Lower leg skin (tissue), 4 donors: ENCODE measurements at regions not wholly inside any gene's neighbourhood (a gene's known extent, or its start where the extent isn't known, plus 50 kb on each side); places are given as distances from the start of the nearest gene placed in this dataset.
"Not testable (repeated sequence)": the region's sequence is repeated elsewhere in the genome, so short reads cannot be mapped to it uniquely, and the experiment has no call there.

Experiments
- DNase-seq, 2 donors: peaks; one replicate each; pipeline ENCODE4 v3.0.0-alpha.2; 2019; ENCODE audit warnings: low spot score in 2 of 2
- H3K4me3 ChIP-seq: fragments of 200-600 bp; sonication (generic); 2 replicates; pipeline ENCODE4 v1.5.1; 2017; ENCODE audit warnings: mild to moderate bottlenecking, low read depth; ENCODE audit not compliant: poor library complexity, severe bottlenecking
- POLR2A ChIP-seq, 2 donors: fragments of 450-650 bp; IDR thresholded peaks; one replicate each; pipeline ENCODE4 v1.6.1; 2016 to 2017; ENCODE audit warnings: antibody characterized with exemption in 2 of 2, mild to moderate bottlenecking in 1 of 2, moderate library complexity in 1 of 2
- WGBS, 2 donors: methylation state at CpG; one replicate each; pipeline ENCODE4 v1.1.5; 2018; 5-methylcytosine and 5-hydroxymethylcytosine counted together
- intact Hi-C: fragments of 100-400 bp; cut with DNase I; formaldehyde crosslinking; loops from one replicate; pipeline ENCODE4 v1.15.0; 2023; ENCODE audit warnings: low total_unique reads
- TF ChIP-seq, protein P1 (sequence below), 3 donors: fragments of 450-650 bp; IDR thresholded peaks; one replicate each; pipeline ENCODE4 v1.5.1; 2016; ENCODE audit warnings: antibody characterized with exemption in 3 of 3, mild to moderate bottlenecking in 3 of 3, moderate library complexity in 2 of 3

DNA sequence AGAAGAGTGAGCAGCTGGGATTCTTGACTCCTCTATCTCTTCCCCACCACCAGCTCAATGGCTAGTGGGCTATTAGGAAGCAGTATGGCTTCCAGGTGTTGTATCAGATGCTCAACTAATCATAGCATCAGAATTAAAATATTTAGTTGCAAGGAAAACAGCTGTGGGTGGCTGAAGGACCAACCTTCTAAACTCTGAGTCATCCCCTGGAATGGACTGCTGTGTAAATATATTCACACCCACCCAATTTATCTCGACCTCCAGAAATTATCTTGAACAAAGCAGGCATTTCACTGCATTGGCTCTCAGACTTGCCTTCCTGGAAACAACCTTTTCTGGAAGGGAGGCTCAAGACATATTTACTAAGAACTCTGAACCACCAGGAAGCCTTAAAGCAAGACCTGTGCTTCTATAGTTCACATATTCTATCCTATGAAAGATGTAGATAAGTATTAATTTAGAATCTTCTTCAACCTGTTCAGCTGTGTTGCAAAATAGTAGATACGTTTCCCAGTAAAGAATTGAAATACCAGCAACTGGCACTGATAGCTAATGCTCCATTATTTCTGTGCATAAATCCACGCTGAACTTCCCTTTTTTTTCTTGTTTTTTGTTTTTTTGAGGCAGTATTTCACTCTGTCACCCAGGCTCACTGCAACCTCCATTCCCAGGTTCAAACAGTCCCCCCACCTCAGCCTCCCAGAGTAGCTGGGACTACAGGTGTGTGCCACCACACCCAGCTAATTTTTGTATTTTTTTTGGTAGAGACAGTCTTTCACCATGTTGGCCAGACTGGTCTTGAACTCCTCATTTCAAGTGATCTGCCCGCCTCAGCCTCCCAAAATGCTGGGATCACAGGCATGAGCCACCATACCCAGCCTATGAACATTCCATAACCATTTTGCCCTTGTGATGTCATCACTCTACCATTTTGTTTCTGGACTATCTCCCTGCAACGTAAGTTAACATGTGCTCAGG is 56.9 kb upstream of the CD2AP start:
- no peak overlapping the region for H3K4me3 ChIP-seq
- intact Hi-C loops, result no loop called here
- 69 to 72% methylated on average over 5 of the region's 5 CpGs for whole genome bisulfite sequencing, 2 donors
- DNase-seq, result no peak
- no peak for TF ChIP-seq POLR2A (IDR thresholded peaks at IDR 0.05)
- TF ChIP-seq, protein P1, sequence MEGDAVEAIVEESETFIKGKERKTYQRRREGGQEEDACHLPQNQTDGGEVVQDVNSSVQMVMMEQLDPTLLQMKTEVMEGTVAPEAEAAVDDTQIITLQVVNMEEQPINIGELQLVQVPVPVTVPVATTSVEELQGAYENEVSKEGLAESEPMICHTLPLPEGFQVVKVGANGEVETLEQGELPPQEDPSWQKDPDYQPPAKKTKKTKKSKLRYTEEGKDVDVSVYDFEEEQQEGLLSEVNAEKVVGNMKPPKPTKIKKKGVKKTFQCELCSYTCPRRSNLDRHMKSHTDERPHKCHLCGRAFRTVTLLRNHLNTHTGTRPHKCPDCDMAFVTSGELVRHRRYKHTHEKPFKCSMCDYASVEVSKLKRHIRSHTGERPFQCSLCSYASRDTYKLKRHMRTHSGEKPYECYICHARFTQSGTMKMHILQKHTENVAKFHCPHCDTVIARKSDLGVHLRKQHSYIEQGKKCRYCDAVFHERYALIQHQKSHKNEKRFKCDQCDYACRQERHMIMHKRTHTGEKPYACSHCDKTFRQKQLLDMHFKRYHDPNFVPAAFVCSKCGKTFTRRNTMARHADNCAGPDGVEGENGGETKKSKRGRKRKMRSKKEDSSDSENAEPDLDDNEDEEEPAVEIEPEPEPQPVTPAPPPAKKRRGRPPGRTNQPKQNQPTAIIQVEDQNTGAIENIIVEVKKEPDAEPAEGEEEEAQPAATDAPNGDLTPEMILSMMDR (IDR thresholded peaks at IDR 0.05), result no peak

DNA sequence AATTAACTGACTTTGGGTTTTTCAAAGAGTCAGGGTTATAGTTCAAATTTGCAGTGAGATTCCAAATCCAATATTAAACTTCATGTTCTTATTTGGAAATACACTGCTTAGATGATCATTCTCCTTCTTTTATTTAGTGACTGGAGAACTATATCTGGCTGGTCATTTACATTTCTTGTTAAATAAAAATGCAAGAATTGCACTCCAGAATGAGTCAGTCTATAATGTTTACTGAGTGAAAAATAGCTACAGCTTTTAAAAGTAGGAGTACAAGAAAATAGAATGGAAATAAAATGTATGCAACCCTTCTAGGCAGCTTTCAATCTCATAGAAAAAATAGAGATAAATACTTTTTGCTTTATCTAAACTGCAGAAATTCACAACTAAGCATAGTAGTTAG is 54.5 kb upstream of the CD2AP start:
- no peak for DNase-seq
- intact Hi-C loops, result no loop called here
- TF ChIP-seq, protein P1 (IDR thresholded peaks at IDR 0.05), result no peak
- TF ChIP-seq POLR2A (IDR thresholded peaks at IDR 0.05), result no peak
- H3K4me3 ChIP-seq, result no peak overlapping the region

DNA sequence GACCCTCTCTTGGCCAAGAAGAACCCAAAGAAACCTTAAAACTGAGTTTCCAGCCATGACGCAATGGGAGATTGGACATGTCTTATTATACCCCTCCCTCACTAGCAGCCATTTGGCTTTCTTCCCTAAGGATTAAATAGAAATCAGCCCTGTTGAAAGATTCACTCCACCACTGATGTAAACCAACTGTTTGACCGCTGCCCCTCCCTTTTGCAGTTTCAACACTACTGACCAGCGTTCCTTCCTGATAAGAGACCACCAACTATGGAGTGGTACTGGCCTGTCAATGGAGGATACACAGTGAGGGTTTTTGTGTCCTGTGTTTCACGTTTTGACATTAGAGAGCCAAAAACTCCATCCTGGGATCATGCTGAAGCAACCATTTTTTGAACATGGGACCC is 53.2 kb upstream of the CD2AP start:
- intact Hi-C loops, result no loop called here
- whole genome bisulfite sequencing, 2 donors, result 73 to 82% methylated on average over 4 of the region's 4 CpGs
- H3K4me3 ChIP-seq, result no peak overlapping the region
- no peak for DNase-seq
- TF ChIP-seq, protein P1 (IDR thresholded peaks at IDR 0.05), result no peak
- TF ChIP-seq POLR2A (IDR thresholded peaks at IDR 0.05), result no peak

DNA sequence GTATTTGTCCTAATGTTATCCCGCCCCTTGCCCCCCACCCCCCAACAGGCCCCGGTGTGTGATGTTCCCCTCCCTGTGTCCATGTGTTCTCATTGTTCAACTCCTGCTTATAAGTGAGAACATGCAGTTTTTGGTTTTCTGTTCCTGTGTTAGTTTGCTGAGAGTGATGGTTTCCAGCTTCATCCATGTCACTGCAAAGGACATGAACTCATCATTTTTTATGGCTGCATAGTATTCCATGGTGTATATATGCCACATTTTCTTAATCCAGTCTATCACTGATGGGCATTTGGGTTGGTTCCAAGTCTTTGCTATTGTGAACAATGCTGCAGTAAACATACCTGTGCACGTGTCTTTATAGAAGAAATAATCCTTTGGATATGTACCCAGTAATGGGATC is 51.9 kb upstream of the CD2AP start:
- DNase-seq, intact Hi-C loops, H3K4me3 ChIP-seq: not testable (repeated sequence)
- 83 to 99% methylated on average over 3 of the region's 3 CpGs for WGBS, 2 donors

DNA sequence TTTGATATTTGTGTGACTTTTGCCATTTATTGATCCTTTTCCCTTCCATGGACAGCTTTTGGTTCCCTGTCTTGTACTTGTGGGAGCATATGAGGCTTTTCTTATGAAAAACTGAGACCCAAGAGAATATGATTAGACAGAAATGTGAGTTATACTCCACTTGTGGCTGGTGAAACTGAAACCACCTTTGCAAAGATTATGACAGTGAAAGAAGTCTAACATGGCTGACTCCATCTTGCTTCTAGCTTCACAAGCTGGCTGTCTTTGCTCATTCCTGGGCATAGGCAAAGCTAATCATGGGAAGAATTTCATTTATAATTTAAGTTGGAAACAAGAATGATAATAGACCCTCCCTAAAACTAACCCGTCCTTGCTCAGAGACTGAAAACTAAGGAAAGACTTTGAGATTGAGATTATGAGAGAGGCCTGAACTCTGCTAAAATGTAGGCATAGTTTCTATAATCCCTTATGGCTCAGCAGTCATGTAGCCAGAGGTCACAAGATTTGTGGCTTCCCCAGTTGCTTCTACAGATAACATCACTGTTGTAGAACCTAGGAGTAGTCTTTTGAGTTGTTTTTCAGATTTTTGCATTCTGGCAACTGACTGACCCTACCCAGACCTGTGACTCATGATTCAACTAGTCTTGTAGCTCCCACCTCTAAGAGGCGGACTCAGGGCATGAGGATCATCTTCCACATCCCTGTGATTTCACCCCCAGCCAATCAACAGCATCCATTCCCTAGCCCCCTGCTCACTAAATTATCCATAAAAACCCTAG is 50.9 kb upstream of the CD2AP start:
- intact Hi-C loops, result no loop called here
- H3K4me3 ChIP-seq, result no peak overlapping the region
- DNase-seq, result no peak
- TF ChIP-seq POLR2A (IDR thresholded peaks at IDR 0.05), result no peak
- TF ChIP-seq, protein P1 (IDR thresholded peaks at IDR 0.05), result no peak
- WGBS, 2 donors, result 92 to 95% methylated on average over 2 of the region's 2 CpGs

DNA sequence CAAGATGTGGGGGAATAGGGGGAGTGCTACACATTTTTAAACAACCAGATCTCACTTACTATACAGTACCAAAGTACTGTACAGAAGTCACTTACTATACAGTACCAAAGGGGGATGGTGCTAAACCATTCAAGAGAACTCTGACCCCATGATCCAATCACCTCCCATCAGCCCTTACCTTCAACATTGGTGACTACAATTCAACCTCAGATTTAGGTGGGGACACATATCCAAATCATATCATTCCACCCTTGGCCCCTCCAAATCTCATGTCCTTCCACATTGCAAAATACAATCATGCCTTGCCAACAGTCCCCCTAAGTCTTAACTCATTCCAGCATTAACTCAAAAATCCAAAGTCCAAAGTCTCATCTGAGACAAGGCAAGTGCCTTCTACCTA is 49.9 kb upstream of the CD2AP start:
- no peak overlapping the region for H3K4me3 ChIP-seq
- TF ChIP-seq, protein P1 (IDR thresholded peaks at IDR 0.05), result no peak
- no peak for TF ChIP-seq POLR2A (IDR thresholded peaks at IDR 0.05)
- no peak for DNase-seq
- intact Hi-C loops, result no loop called here
